ENCODE measurements at regions not wholly inside any gene's neighbourhood (a gene's known extent, or its start where the extent isn't known, plus 50 kb on each side); places are given as distances from the start of the nearest gene placed in this dataset.

DNA sequence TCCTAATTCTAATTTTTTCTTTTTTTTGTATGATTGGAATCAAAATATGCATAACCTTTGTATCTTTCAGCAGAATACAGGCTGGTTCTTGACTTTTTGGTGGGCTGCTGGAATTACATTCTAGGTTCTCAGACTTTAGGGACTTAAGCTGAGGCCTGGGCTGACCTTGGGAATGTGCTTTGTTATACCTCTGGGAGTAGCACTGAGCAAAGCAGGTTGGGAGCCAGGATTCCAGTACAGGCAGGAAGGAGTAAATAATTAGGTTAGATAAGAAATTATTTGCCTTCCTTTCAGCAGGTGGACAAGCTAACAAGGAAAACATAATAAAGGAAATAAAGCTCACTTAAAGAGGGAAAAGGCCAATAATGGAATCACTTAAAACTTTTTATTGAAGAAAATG is 49.9 kb upstream of the SLC4A4 start:
- no peaks in the 10 kb centered on the region for H3K79me2 ChIP-seq (ENCODE audit: insufficient read depth, low read depth, low read length)
- no peaks in the 10 kb centered on the region for H3K36me3 ChIP-seq (ENCODE audit: insufficient read depth, low read length)
- DNase-seq (ENCODE audit: low spot score), result no peak
- no peak overlapping the region for H3K4me2 ChIP-seq (ENCODE audit: low read length)
- H4K20me1 ChIP-seq (ENCODE audit: insufficient read depth, low read length), result no peaks in the 10 kb centered on the region
- CTCF ChIA-PET (ENCODE audit: unreplicated experiment), result no interaction called here
- no peaks in the 10 kb centered on the region for H3K9me3 ChIP-seq (ENCODE audit: low read length)
- BruUV-seq (replicated peaks), result no TSS peak
- H3K4me3 ChIP-seq (ENCODE audit: low read depth, low read length, poor library complexity, severe bottlenecking), result no peak overlapping the region
- POLR2A ChIA-PET, result no interaction called here
- intact Hi-C loops (cut with micrococcal nuclease; ENCODE audit: unreplicated experiment), result no loop called here
- TF ChIP-seq, protein P1, sequence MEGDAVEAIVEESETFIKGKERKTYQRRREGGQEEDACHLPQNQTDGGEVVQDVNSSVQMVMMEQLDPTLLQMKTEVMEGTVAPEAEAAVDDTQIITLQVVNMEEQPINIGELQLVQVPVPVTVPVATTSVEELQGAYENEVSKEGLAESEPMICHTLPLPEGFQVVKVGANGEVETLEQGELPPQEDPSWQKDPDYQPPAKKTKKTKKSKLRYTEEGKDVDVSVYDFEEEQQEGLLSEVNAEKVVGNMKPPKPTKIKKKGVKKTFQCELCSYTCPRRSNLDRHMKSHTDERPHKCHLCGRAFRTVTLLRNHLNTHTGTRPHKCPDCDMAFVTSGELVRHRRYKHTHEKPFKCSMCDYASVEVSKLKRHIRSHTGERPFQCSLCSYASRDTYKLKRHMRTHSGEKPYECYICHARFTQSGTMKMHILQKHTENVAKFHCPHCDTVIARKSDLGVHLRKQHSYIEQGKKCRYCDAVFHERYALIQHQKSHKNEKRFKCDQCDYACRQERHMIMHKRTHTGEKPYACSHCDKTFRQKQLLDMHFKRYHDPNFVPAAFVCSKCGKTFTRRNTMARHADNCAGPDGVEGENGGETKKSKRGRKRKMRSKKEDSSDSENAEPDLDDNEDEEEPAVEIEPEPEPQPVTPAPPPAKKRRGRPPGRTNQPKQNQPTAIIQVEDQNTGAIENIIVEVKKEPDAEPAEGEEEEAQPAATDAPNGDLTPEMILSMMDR (conservative IDR thresholded peaks at IDR 0.05; ENCODE audit: low read length), result no peak
- no peak for TF ChIP-seq EZH2phosphoT487 (IDR thresholded peaks at IDR 0.05; ENCODE audit: borderline replicate concordance, low read depth, low read length)
- H3K4me1 ChIP-seq (ENCODE audit: insufficient read depth, low read length, poor library complexity, severe bottlenecking), result no peaks in the 10 kb centered on the region
- H2AFZ ChIP-seq (ENCODE audit: low read length), result no peak overlapping the region
- no peak overlapping the region for H3K27ac ChIP-seq (ENCODE audit: low read depth, low read length, poor library complexity, severe bottlenecking)
- H3K9me2 ChIP-seq (ENCODE audit: insufficient read depth, low read length), result no peaks in the 10 kb centered on the region
